Colon (tissue), 2 donors: ENCODE measurements at regions not wholly inside any gene's neighbourhood (a gene's known extent, or its start where the extent isn't known, plus 50 kb on each side); places are given as distances from the start of the nearest gene placed in this dataset.
"Not testable (repeated sequence)": the region's sequence is repeated elsewhere in the genome, so short reads cannot be mapped to it uniquely, and the experiment has no call there.

ENCODE experiments used
- FAIRE-seq: peaks from 2 replicates; lab custom pipeline; 2012; peaks lifted over from hg19 to GRCh38; lab: Jason Lieb, UNC
- donor health status: control.
- donor health status: control.

GRCh38 chr5:125477586-125477975 lies 731.1 kb upstream of the ZNF608 start:
- FAIRE-seq = no peak

- no peak for FAIRE-seq
Measured at GRCh38 chr5:125478599-125478998, 732.2 kb upstream of the ZNF608 start.

- no peak for FAIRE-seq
Measured at GRCh38 chr5:125480911-125481310, 734.5 kb upstream of the ZNF608 start.

- FAIRE-seq = no peak
Measured at GRCh38 chr5:125481506-125482465, 735.3 kb upstream of the ZNF608 start.

- FAIRE-seq = no peak
Measured at GRCh38 chr5:125483609-125484008, 737.2 kb upstream of the ZNF608 start.

GRCh38 chr5:125484272-125484741 lies 737.9 kb upstream of the ZNF608 start:
- no peak for FAIRE-seq

- FAIRE-seq = peak; percentile 84
Measured at GRCh38 chr5:125484742-125485641, 738.6 kb upstream of the ZNF608 start.

- peak; percentile 71 for FAIRE-seq
Measured at GRCh38 chr5:125485771-125486170, 739.3 kb upstream of the ZNF608 start.

- no peak for FAIRE-seq
Measured at GRCh38 chr5:125486634-125487033, 740.2 kb upstream of the ZNF608 start.

GRCh38 chr5:125487231-125487630 lies 740.8 kb upstream of the ZNF608 start:
- no peak for FAIRE-seq

GRCh38 chr5:125487652-125488051 lies 741.2 kb upstream of the ZNF608 start:
- FAIRE-seq = not testable (repeated sequence)

- no peak for FAIRE-seq
Measured at GRCh38 chr5:125489146-125489545, 742.7 kb upstream of the ZNF608 start.

- FAIRE-seq = no peak
Measured at GRCh38 chr5:125491986-125492492, 745.6 kb upstream of the ZNF608 start.

- no peak for FAIRE-seq
Measured at GRCh38 chr5:125492977-125493376, 746.5 kb upstream of the ZNF608 start.

- no peak for FAIRE-seq
Measured at GRCh38 chr5:125496393-125496792, 750.0 kb upstream of the ZNF608 start.

- no peak for FAIRE-seq
Measured at GRCh38 chr5:125497651-125498050, 751.2 kb upstream of the ZNF608 start.

GRCh38 chr5:125499636-125500332 lies 753.3 kb upstream of the ZNF608 start:
- no peak for FAIRE-seq

GRCh38 chr5:125501396-125501795 lies 755.0 kb upstream of the ZNF608 start:
- FAIRE-seq = no peak

GRCh38 chr5:125503946-125504345 lies 757.5 kb upstream of the ZNF608 start:
- FAIRE-seq = no peak

- FAIRE-seq = no peak
Measured at GRCh38 chr5:125505115-125505514, 758.7 kb upstream of the ZNF608 start.

GRCh38 chr5:125506124-125506523 lies 759.7 kb upstream of the ZNF608 start:
- no peak for FAIRE-seq

GRCh38 chr5:125508225-125508624 lies 761.8 kb upstream of the ZNF608 start:
- no peak for FAIRE-seq
